ENCODE measurements at regions not wholly inside any gene's neighbourhood (a gene's known extent, or its start where the extent isn't known, plus 50 kb on each side); places are given as distances from the start of the nearest gene placed in this dataset.

- Histone ChIP-seq H3K4me1 (no peaks in the 10 kb centered on the region), H3K9me3 (peaks cover 0 to 1% (median under 1%) of the 10 kb centered on the region in 4 donors), H3K27me3 (no peaks in the 10 kb centered on the region), H3K36me3 (no peaks in the 10 kb centered on the region), H3K27ac (no peak overlapping the region), H3K4me3 (no peak overlapping the region)
- DNase-seq: peak in 1 of 2 donors; percentile 15
- WGBS, 5 donors: 24 to 44% (median 27%) methylated on average over 6 of the region's 6 CpGs
- TF ChIP-seq, protein P1, sequence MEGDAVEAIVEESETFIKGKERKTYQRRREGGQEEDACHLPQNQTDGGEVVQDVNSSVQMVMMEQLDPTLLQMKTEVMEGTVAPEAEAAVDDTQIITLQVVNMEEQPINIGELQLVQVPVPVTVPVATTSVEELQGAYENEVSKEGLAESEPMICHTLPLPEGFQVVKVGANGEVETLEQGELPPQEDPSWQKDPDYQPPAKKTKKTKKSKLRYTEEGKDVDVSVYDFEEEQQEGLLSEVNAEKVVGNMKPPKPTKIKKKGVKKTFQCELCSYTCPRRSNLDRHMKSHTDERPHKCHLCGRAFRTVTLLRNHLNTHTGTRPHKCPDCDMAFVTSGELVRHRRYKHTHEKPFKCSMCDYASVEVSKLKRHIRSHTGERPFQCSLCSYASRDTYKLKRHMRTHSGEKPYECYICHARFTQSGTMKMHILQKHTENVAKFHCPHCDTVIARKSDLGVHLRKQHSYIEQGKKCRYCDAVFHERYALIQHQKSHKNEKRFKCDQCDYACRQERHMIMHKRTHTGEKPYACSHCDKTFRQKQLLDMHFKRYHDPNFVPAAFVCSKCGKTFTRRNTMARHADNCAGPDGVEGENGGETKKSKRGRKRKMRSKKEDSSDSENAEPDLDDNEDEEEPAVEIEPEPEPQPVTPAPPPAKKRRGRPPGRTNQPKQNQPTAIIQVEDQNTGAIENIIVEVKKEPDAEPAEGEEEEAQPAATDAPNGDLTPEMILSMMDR (IDR thresholded peaks at IDR 0.05): no peak
- TF ChIP-seq POLR2AphosphoS5 (IDR thresholded peaks at IDR 0.05): no peak
- no peak for TF ChIP-seq EP300 (IDR thresholded peaks at IDR 0.05)
- no peak for TF ChIP-seq POLR2A (IDR thresholded peaks at IDR 0.05)
- intact Hi-C loops (cut with DNase I; ENCODE audit: low total_unique reads): no loop called here
Measured at GRCh38 chr18:985212-985661, 80.6 kb downstream of the ADCYAP1 start.

- DNase-seq: no peak
- intact Hi-C loops (cut with DNase I; ENCODE audit: low total_unique reads): no loop called here
Measured at GRCh38 chr18:986051-986450, 81.4 kb downstream of the ADCYAP1 start.

DNA sequence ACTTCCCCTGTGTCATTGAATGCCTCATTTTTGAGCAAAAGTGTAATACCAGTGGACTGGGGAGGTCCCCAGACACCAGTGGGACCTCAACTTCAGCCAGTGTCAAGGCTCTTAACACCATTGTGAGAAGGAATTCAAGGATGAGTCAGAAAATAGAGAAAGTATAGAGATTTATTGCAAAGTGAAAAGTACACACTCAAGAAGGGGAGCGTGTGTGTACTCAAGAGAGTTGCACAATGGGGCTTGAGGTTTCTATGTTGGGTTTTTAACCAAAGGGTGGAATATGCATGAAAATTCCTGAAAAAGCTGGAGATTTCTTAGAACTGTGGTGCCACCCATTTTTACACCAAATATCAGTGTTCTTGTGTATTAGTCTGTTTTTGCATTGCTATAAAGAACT is 81.9 kb downstream of the ADCYAP1 start:
- Histone ChIP-seq H3K4me3 (no peak overlapping the region), H3K27me3 (no peaks in the 10 kb centered on the region), H3K36me3 (no peaks in the 10 kb centered on the region), H3K4me1 (no peaks in the 10 kb centered on the region), H3K27ac (no peak overlapping the region), H3K9me3 (no peaks in the 10 kb centered on the region)
- intact Hi-C loops (cut with DNase I; ENCODE audit: low total_unique reads): no loop called here
- no peak for DNase-seq
- WGBS, 5 donors: 86 to 100% (median 95%) methylated on average over 1 of the region's 1 CpG
- TF ChIP-seq, protein P1 (IDR thresholded peaks at IDR 0.05): no peak
- TF ChIP-seq POLR2AphosphoS5 (IDR thresholded peaks at IDR 0.05): no peak
- TF ChIP-seq EP300 (IDR thresholded peaks at IDR 0.05): no peak
- no peak for TF ChIP-seq POLR2A (IDR thresholded peaks at IDR 0.05)

More at GRCh38 chr18:986051-986450, 81.4 kb downstream of the ADCYAP1 start:
- Histone ChIP-seq H3K4me1 (no peaks in the 10 kb centered on the region), H3K27ac (no peak overlapping the region), H3K36me3 (no peaks in the 10 kb centered on the region), H3K9me3 (no peaks in the 10 kb centered on the region), H3K27me3 (no peaks in the 10 kb centered on the region), H3K4me3 (no peak overlapping the region)
- 53 to 70% (median 60%) methylated on average over 3 of the region's 3 CpGs for whole genome bisulfite sequencing, 5 donors
- TF ChIP-seq EP300 (IDR thresholded peaks at IDR 0.05): no peak
- TF ChIP-seq POLR2AphosphoS5 (IDR thresholded peaks at IDR 0.05): no peak
- TF ChIP-seq, protein P1 (IDR thresholded peaks at IDR 0.05): no peak
- TF ChIP-seq POLR2A (IDR thresholded peaks at IDR 0.05): no peak

GRCh38 chr18:987325-988186 is 82.9 kb downstream of the ADCYAP1 start:
- H3K9me3 ChIP-seq: no peaks in the 10 kb centered on the region
- no peaks in the 10 kb centered on the region for H3K36me3 ChIP-seq
- WGBS, 5 donors: 50 to 72% (median 62%) methylated on average over 6 of the region's 6 CpGs
- H3K27me3 ChIP-seq: no peaks in the 10 kb centered on the region
- H3K4me1 ChIP-seq: no peaks in the 10 kb centered on the region
- H3K4me3 ChIP-seq: no peak overlapping the region
- intact Hi-C loops (cut with DNase I; ENCODE audit: low total_unique reads): no loop called here
- TF ChIP-seq POLR2AphosphoS5 (IDR thresholded peaks at IDR 0.05): no peak
- TF ChIP-seq EP300 (IDR thresholded peaks at IDR 0.05): no peak
- TF ChIP-seq, protein P1 (IDR thresholded peaks at IDR 0.05): no peak
- no peak for TF ChIP-seq POLR2A (IDR thresholded peaks at IDR 0.05)
- no peak for DNase-seq
- H3K27ac ChIP-seq: no peak overlapping the region

Measured in stomach (tissue), 8 donors.